GM23338 (cell line): ENCODE measurements at regions not wholly inside any gene's neighbourhood (a gene's known extent, or its start where the extent isn't known, plus 50 kb on each side); places are given as distances from the start of the nearest gene placed in this dataset.

Experiments
- ATAC-seq: fragments of 200-7000 bp; cut with Tn5 transposase; 3 replicates; pipeline ENCODE4 v1.9.1; 2020
- DNase-seq: peaks from one replicate; pipeline ENCODE4 v3.0.0-alpha.2; 2015; ENCODE audit warnings: low spot score
- H2AFZ ChIP-seq: fragments of 200-600 bp; sonication (generic); 2 replicates; pipeline ENCODE4 v1.8.0; 2016; ENCODE audit warnings: antibody characterized with exemption, mild to moderate bottlenecking, moderate library complexity
- H3F3A ChIP-seq: fragments of 200-600 bp; sonication (generic); replicated peaks from 2 replicates; pipeline ENCODE4 v1.8.0; 2017; ENCODE audit warnings: antibody characterized with exemption, mixed run types, low read depth
- H3K27ac ChIP-seq: fragments of 200-600 bp; sonication (generic); 2 replicates; pipeline ENCODE4 v1.6.1; 2016; ENCODE audit warnings: low read depth
- H3K27me3 ChIP-seq: fragments of 200-600 bp; sonication (generic); 2 replicates; pipeline ENCODE4 v1.8.0; 2016; ENCODE audit warnings: mild to moderate bottlenecking, mixed run types, moderate library complexity; ENCODE audit not compliant: insufficient read depth
- H3K36me3 ChIP-seq: fragments of 200-600 bp; sonication (generic); 2 replicates; pipeline ENCODE4 v1.8.0; 2016; ENCODE audit warnings: mild to moderate bottlenecking; ENCODE audit not compliant: insufficient read depth
- H3K4me1 ChIP-seq: fragments of 200-600 bp; sonication (generic); 2 replicates; pipeline ENCODE4 v1.8.0; 2016; ENCODE audit warnings: mild to moderate bottlenecking, moderate library complexity; ENCODE audit not compliant: insufficient read depth
- H3K4me2 ChIP-seq: fragments of 200-600 bp; sonication (generic); 2 replicates; pipeline ENCODE4 v1.7.1; 2017; ENCODE audit warnings: mixed run types
- H3K4me3 ChIP-seq: fragments of 200-600 bp; sonication (generic); 2 replicates; pipeline ENCODE4 v1.6.1; 2016; ENCODE audit warnings: mixed run types
- H3K79me2 ChIP-seq: fragments of 200-600 bp; sonication (generic); replicated peaks from 2 replicates; pipeline ENCODE4 v1.8.0; 2017; ENCODE audit warnings: mild to moderate bottlenecking; ENCODE audit not compliant: insufficient read depth
- H3K9me2 ChIP-seq: fragments of 200-600 bp; sonication (generic); 2 replicates; pipeline ENCODE4 v1.8.0; 2017; ENCODE audit not compliant: insufficient read depth
- H4K20me1 ChIP-seq: fragments of 200-600 bp; sonication (generic); replicated peaks from 2 replicates; pipeline ENCODE4 v1.8.0; 2017; ENCODE audit warnings: mild to moderate bottlenecking; ENCODE audit not compliant: insufficient read depth
- H3K27ac Mint-ChIP-seq: 2 replicates; pipeline ENCODE4 v1.8.0; 2020; ENCODE audit warnings: inconsistent platforms, mild to moderate bottlenecking, moderate library complexity, mixed read lengths
- H3K27me3 Mint-ChIP-seq: 3 replicates; pipeline ENCODE4 v1.8.0; 2022; ENCODE audit warnings: low read depth, mild to moderate bottlenecking, moderate library complexity, mixed read lengths, inconsistent platforms; ENCODE audit not compliant: insufficient read depth, poor library complexity
- H3K36me3 Mint-ChIP-seq: 3 replicates; pipeline ENCODE4 v1.8.0; 2021; ENCODE audit warnings: low read depth, mild to moderate bottlenecking, inconsistent platforms, moderate library complexity, mixed read lengths
- H3K4me1 Mint-ChIP-seq: 3 replicates; pipeline ENCODE4 v1.8.0; 2020; ENCODE audit warnings: mild to moderate bottlenecking, inconsistent platforms, mixed read lengths
- H3K4me3 Mint-ChIP-seq: 3 replicates; pipeline ENCODE4 v1.8.0; 2021; ENCODE audit warnings: moderate library complexity, mild to moderate bottlenecking, inconsistent platforms, mixed read lengths
- H3K9me3 Mint-ChIP-seq: 3 replicates; pipeline ENCODE4 v1.8.0; 2020; ENCODE audit warnings: moderate library complexity, mild to moderate bottlenecking, inconsistent platforms, mixed read lengths
- CREB1 ChIP-seq: fragments of 250-450 bp; sonication (Bioruptor Pico); IDR thresholded peaks from 2 replicates; pipeline ENCODE4 v1.5.0; 2020; ENCODE audit warnings: low read depth, mild to moderate bottlenecking, moderate library complexity
- EZH2 ChIP-seq: fragments of 200-600 bp; sonication (generic); IDR thresholded peaks from one replicate; pipeline ENCODE4 v1.8.0; 2017; ENCODE audit warnings: antibody characterized with exemption, mild to moderate bottlenecking, low read depth; ENCODE audit not compliant: unreplicated experiment
- EZH2phosphoT487 ChIP-seq: fragments of 200-600 bp; sonication (generic); IDR thresholded peaks from one replicate; pipeline ENCODE4 v1.8.1; 2018; ENCODE audit warnings: antibody characterized with exemption; ENCODE audit not compliant: unreplicated experiment
- JUNB ChIP-seq: IDR thresholded peaks from one replicate; pipeline ENCODE4 v1.6.1; 2016; ENCODE audit warnings: antibody characterized with exemption; ENCODE audit not compliant: unreplicated experiment
- NANOG ChIP-seq: IDR thresholded peaks from 2 replicates; pipeline ENCODE4 v1.6.1; 2016; ENCODE audit warnings: antibody characterized with exemption, borderline replicate concordance
- POLR2AphosphoS5 ChIP-seq: IDR thresholded peaks from 2 replicates; pipeline ENCODE4 v1.6.1; 2016; ENCODE audit warnings: antibody characterized with exemption, low read depth
- REST ChIP-seq: IDR thresholded peaks from one replicate; pipeline ENCODE4 v1.6.1; 2018; ENCODE audit warnings: antibody characterized with exemption; ENCODE audit not compliant: unreplicated experiment
- STAT1 ChIP-seq: IDR thresholded peaks from one replicate; pipeline ENCODE4 v1.6.1; 2016; ENCODE audit warnings: antibody characterized with exemption; ENCODE audit not compliant: unreplicated experiment
- ZNF114 ChIP-seq: fragments of 250-450 bp; sonication (Bioruptor Pico); IDR thresholded peaks from 2 replicates; pipeline ENCODE4 v1.5.0; 2020; ENCODE audit warnings: mild to moderate bottlenecking, moderate library complexity
- ZNF331 ChIP-seq: fragments of 250-450 bp; sonication (Bioruptor Pico); IDR thresholded peaks from 2 replicates; pipeline ENCODE4 v1.5.0; 2020; ENCODE audit warnings: low read depth, mild to moderate bottlenecking, moderate library complexity
- TF ChIP-seq, protein P1 (sequence below): fragments of 250-450 bp; sonication (Bioruptor Pico); IDR thresholded peaks from 2 replicates; pipeline ENCODE4 v1.5.0; 2020; ENCODE audit warnings: mild to moderate bottlenecking, moderate library complexity
- TF ChIP-seq, protein P2 (sequence below): IDR thresholded peaks from 2 replicates; pipeline ENCODE4 v1.6.1; 2016; ENCODE audit warnings: antibody characterized with exemption
- TF ChIP-seq, protein P3 (sequence below), 2 experiments: fragments of 200-600 bp in 1 of 2; sonication (generic) in 1 of 2; conservative IDR thresholded peaks; 2 replicates each; pipeline versions ENCODE4 v1.5.1 to v1.6.1; 2016 to 2017; ENCODE audit warnings: antibody characterized with exemption in 2 of 2, low read depth in 2 of 2, mild to moderate bottlenecking in 2 of 2, moderate library complexity in 1 of 2

DNA sequence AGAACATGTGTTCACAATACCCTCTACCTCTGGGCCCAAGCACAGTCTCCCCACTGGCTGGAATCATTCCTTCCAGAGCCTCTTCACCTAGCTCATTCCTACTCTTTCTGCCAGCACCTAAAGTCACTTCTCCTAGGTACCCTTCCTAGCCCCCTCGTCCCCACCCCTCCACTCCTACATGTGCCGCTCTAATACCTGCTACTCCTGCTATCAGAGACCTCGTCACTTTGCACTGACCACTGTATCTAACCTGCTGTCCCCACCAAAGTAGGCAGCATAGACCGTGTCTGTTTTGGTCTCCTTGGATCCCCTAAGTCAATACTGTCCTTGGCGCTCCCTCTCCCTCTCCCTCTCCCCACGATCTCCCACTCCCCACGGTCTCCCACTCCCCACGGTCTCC is 53.2 kb upstream of the PKDCC start (continued):
- TF ChIP-seq, protein P1, sequence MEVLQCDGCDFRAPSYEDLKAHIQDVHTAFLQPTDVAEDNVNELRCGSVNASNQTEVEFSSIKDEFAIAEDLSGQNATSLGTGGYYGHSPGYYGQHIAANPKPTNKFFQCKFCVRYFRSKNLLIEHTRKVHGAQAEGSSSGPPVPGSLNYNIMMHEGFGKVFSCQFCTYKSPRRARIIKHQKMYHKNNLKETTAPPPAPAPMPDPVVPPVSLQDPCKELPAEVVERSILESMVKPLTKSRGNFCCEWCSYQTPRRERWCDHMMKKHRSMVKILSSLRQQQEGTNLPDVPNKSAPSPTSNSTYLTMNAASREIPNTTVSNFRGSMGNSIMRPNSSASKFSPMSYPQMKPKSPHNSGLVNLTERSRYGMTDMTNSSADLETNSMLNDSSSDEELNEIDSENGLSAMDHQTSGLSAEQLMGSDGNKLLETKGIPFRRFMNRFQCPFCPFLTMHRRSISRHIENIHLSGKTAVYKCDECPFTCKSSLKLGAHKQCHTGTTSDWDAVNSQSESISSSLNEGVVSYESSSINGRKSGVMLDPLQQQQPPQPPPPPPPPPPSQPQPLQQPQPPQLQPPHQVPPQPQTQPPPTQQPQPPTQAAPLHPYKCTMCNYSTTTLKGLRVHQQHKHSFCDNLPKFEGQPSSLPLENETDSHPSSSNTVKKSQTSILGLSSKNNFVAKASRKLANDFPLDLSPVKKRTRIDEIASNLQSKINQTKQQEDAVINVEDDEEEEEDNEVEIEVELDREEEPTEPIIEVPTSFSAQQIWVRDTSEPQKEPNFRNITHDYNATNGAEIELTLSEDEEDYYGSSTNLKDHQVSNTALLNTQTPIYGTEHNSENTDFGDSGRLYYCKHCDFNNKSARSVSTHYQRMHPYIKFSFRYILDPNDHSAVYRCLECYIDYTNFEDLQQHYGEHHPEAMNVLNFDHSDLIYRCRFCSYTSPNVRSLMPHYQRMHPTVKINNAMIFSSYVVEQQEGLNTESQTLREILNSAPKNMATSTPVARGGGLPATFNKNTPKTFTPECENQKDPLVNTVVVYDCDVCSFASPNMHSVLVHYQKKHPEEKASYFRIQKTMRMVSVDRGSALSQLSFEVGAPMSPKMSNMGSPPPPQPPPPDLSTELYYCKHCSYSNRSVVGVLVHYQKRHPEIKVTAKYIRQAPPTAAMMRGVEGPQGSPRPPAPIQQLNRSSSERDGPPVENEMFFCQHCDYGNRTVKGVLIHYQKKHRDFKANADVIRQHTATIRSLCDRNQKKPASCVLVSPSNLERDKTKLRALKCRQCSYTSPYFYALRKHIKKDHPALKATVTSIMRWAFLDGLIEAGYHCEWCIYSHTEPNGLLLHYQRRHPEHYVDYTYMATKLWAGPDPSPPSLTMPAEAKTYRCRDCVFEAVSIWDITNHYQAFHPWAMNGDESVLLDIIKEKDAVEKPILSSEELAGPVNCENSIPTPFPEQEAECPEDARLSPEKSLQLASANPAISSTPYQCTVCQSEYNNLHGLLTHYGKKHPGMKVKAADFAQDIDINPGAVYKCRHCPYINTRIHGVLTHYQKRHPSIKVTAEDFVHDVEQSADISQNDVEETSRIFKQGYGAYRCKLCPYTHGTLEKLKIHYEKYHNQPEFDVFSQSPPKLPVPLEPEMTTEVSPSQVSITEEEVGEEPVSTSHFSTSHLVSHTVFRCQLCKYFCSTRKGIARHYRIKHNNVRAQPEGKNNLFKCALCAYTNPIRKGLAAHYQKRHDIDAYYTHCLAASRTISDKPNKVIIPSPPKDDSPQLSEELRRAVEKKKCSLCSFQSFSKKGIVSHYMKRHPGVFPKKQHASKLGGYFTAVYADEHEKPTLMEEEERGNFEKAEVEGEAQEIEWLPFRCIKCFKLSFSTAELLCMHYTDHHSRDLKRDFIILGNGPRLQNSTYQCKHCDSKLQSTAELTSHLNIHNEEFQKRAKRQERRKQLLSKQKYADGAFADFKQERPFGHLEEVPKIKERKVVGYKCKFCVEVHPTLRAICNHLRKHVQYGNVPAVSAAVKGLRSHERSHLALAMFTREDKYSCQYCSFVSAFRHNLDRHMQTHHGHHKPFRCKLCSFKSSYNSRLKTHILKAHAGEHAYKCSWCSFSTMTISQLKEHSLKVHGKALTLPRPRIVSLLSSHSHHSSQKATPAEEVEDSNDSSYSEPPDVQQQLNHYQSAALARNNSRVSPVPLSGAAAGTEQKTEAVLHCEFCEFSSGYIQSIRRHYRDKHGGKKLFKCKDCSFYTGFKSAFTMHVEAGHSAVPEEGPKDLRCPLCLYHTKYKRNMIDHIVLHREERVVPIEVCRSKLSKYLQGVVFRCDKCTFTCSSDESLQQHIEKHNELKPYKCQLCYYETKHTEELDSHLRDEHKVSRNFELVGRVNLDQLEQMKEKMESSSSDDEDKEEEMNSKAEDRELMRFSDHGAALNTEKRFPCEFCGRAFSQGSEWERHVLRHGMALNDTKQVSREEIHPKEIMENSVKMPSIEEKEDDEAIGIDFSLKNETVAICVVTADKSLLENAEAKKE (CRISPR knock-in tag): no peak
- TF ChIP-seq POLR2AphosphoS5 (no peak), ZNF331 (CRISPR knock-in tag) (no peak), STAT1 (no peak)
- TF ChIP-seq, protein P2, sequence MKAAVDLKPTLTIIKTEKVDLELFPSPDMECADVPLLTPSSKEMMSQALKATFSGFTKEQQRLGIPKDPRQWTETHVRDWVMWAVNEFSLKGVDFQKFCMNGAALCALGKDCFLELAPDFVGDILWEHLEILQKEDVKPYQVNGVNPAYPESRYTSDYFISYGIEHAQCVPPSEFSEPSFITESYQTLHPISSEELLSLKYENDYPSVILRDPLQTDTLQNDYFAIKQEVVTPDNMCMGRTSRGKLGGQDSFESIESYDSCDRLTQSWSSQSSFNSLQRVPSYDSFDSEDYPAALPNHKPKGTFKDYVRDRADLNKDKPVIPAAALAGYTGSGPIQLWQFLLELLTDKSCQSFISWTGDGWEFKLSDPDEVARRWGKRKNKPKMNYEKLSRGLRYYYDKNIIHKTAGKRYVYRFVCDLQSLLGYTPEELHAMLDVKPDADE: no peak

DNA sequence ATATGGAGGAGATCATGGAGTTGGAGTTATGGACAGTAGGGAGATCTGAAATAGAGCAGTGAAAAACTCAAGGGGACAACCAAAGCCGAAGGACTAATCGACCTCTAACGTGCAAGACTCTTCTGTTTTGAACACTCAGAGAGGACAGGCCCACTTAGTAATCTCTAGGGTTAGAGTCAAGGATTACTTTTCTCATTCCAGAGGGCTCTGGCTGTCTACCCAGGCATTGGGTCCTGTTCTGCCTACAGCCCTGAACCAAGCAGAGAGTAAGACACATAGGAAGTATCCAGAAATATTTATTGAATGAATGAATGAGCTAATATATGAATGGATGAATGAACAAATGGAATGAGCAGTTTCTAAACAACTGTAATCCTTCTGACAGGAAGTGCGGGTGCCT is 50.3 kb upstream of the PKDCC start:
- Histone ChIP-seq H3K9me2 (peaks cover 10% of the 10 kb centered on the region; the same call in 1 of the 2 replicates), H3K27me3 (no peaks in the 10 kb centered on the region), H4K20me1 (no peaks in the 10 kb centered on the region), H3K27ac (no peak overlapping the region), H3K4me1 (peaks cover 10% of the 10 kb centered on the region), H3F3A (no peaks in the 10 kb centered on the region), H3K4me3 (no peak overlapping the region), H2AFZ (no peak overlapping the region), H3K79me2 (no peaks in the 10 kb centered on the region), H3K4me2 (no peak overlapping the region), H3K36me3 (no peaks in the 10 kb centered on the region)
- DNase-seq: no peak
- H3K9me3 Mint-ChIP-seq: peaks cover 13% of the 10 kb centered on the region
- H3K36me3 Mint-ChIP-seq: peaks cover 5% of the 10 kb centered on the region; the same call in 2 of the 3 replicates
- no peak for ATAC-seq
- peaks cover 7% of the 10 kb centered on the region for H3K27me3 Mint-ChIP-seq
- H3K4me1 Mint-ChIP-seq: peaks cover 7% of the 10 kb centered on the region
- no peak overlapping the region for H3K27ac Mint-ChIP-seq
- no peak overlapping the region for H3K4me3 Mint-ChIP-seq
- no peak for TF ChIP-seq NANOG
- no peak for TF ChIP-seq POLR2AphosphoS5
- no peak for TF ChIP-seq ZNF331 (CRISPR knock-in tag)
- TF ChIP-seq STAT1: no peak
- no peak for TF ChIP-seq JUNB
- no peak for TF ChIP-seq EZH2phosphoT487
- TF ChIP-seq, protein P3, sequence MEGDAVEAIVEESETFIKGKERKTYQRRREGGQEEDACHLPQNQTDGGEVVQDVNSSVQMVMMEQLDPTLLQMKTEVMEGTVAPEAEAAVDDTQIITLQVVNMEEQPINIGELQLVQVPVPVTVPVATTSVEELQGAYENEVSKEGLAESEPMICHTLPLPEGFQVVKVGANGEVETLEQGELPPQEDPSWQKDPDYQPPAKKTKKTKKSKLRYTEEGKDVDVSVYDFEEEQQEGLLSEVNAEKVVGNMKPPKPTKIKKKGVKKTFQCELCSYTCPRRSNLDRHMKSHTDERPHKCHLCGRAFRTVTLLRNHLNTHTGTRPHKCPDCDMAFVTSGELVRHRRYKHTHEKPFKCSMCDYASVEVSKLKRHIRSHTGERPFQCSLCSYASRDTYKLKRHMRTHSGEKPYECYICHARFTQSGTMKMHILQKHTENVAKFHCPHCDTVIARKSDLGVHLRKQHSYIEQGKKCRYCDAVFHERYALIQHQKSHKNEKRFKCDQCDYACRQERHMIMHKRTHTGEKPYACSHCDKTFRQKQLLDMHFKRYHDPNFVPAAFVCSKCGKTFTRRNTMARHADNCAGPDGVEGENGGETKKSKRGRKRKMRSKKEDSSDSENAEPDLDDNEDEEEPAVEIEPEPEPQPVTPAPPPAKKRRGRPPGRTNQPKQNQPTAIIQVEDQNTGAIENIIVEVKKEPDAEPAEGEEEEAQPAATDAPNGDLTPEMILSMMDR (conservative IDR thresholded peaks at IDR 0.05; ENCODE audit: low read depth in 2 of 2): no peak
- no peak for TF ChIP-seq CREB1 (CRISPR knock-in tag)
- TF ChIP-seq EZH2: no peak
- no peak for TF ChIP-seq ZNF114 (CRISPR knock-in tag)
- no peak for TF ChIP-seq REST
